ENCODE measurements at regions not wholly inside any gene's neighbourhood (a gene's known extent, or its start where the extent isn't known, plus 50 kb on each side); places are given as distances from the start of the nearest gene placed in this dataset.

- no peaks in the 10 kb centered on the region for H3K27me3 ChIP-seq (ENCODE audit: control insufficient read depth, insufficient read depth, low read length, poor library complexity, severe bottlenecking)
- WGBS, 2 experiments (ENCODE audit: insufficient coverage in 1 of 2, insufficient read length in 1 of 2) = 90% methylated on average over 2 to 4 of the region's 4 CpGs
- TF ChIP-seq CTCF (conservative IDR thresholded peaks at IDR 0.05) = no peak
- no peaks in the 10 kb centered on the region for H3K4me1 ChIP-seq (ENCODE audit: control insufficient read depth, insufficient read depth, low read length)
- no peaks in the 10 kb centered on the region for H3K9me3 ChIP-seq (ENCODE audit: control insufficient read depth, low read length)
- H3K9me3 Mint-ChIP-seq = peaks cover 28% of the 10 kb centered on the region
- no peaks in the 10 kb centered on the region for H3K4me1 Mint-ChIP-seq
- H3K9ac ChIP-seq (ENCODE audit: extremely low read depth, low read length, poor library complexity, severe bottlenecking) = no peak overlapping the region
- no peaks in the 10 kb centered on the region for H3K36me3 Mint-ChIP-seq (ENCODE audit: low read depth)
- H3K4me3 Mint-ChIP-seq = no peak overlapping the region
- no peak for DNase-seq
- H3K4me3 ChIP-seq (ENCODE audit: low read length) = no peak overlapping the region
- H3K27ac Mint-ChIP-seq = no peak overlapping the region
- no peaks in the 10 kb centered on the region for H3K27me3 Mint-ChIP-seq (ENCODE audit: insufficient read depth)
- H3K27ac ChIP-seq (ENCODE audit: low read depth, low read length) = no peak overlapping the region
- no peaks in the 10 kb centered on the region for H3K36me3 ChIP-seq (ENCODE audit: control insufficient read depth, insufficient read depth, low read length)
Measured at GRCh38 chr1:219071209-219071608, 102.5 kb upstream of the LYPLAL1 start.

- no peaks in the 10 kb centered on the region for H3K27me3 Mint-ChIP-seq (ENCODE audit: insufficient read depth)
- H3K27ac Mint-ChIP-seq = no peak overlapping the region
- DNase-seq = no peak
- no peaks in the 10 kb centered on the region for H3K4me1 Mint-ChIP-seq
- Histone ChIP-seq H3K9ac (ENCODE audit: extremely low read depth, low read length, poor library complexity, severe bottlenecking) (no peak overlapping the region), H3K36me3 (ENCODE audit: control insufficient read depth, insufficient read depth, low read length) (no peaks in the 10 kb centered on the region), H3K4me3 (ENCODE audit: low read length) (no peak overlapping the region), H3K27me3 (ENCODE audit: control insufficient read depth, insufficient read depth, low read length, poor library complexity, severe bottlenecking) (no peaks in the 10 kb centered on the region), H3K27ac (ENCODE audit: low read depth, low read length) (no peak overlapping the region), H3K4me1 (ENCODE audit: control insufficient read depth, insufficient read depth, low read length) (no peaks in the 10 kb centered on the region), H3K9me3 (ENCODE audit: control insufficient read depth, low read length) (no peaks in the 10 kb centered on the region)
- H3K9me3 Mint-ChIP-seq = peaks cover 28% of the 10 kb centered on the region
- TF ChIP-seq CTCF (conservative IDR thresholded peaks at IDR 0.05) = no peak
- H3K4me3 Mint-ChIP-seq = no peak overlapping the region
- no peaks in the 10 kb centered on the region for H3K36me3 Mint-ChIP-seq (ENCODE audit: low read depth)
- 96 to 100% methylated on average over 2 to 5 of the region's 5 CpGs for WGBS, 2 experiments (ENCODE audit: insufficient coverage in 1 of 2, insufficient read length in 1 of 2)
Measured at GRCh38 chr1:219072329-219072728, 101.3 kb upstream of the LYPLAL1 start.

- 91 to 100% methylated on average over 1 to 4 of the region's 5 CpGs for WGBS, 2 experiments (ENCODE audit: insufficient coverage in 1 of 2, insufficient read length in 1 of 2)
Measured at GRCh38 chr1:219074084-219074728, 99.5 kb upstream of the LYPLAL1 start.

More at GRCh38 chr1:219074084-219074728, 99.5 kb upstream of the LYPLAL1 start:
- no peaks in the 10 kb centered on the region for H3K4me1 ChIP-seq (ENCODE audit: control insufficient read depth, insufficient read depth, low read length)
- DNase-seq = no peak
- no peaks in the 10 kb centered on the region for H3K4me1 Mint-ChIP-seq
- no peaks in the 10 kb centered on the region for H3K27me3 ChIP-seq (ENCODE audit: control insufficient read depth, insufficient read depth, low read length, poor library complexity, severe bottlenecking)
- H3K27ac Mint-ChIP-seq = no peak overlapping the region
- TF ChIP-seq CTCF (conservative IDR thresholded peaks at IDR 0.05) = no peak
- no peak overlapping the region for H3K27ac ChIP-seq (ENCODE audit: low read depth, low read length)
- no peaks in the 10 kb centered on the region for H3K36me3 ChIP-seq (ENCODE audit: control insufficient read depth, insufficient read depth, low read length)
- H3K4me3 ChIP-seq (ENCODE audit: low read length) = no peak overlapping the region
- no peaks in the 10 kb centered on the region for H3K27me3 Mint-ChIP-seq (ENCODE audit: insufficient read depth)
- peaks cover 28% of the 10 kb centered on the region for H3K9me3 Mint-ChIP-seq
- H3K9ac ChIP-seq (ENCODE audit: extremely low read depth, low read length, poor library complexity, severe bottlenecking) = no peak overlapping the region
- H3K36me3 Mint-ChIP-seq (ENCODE audit: low read depth) = no peaks in the 10 kb centered on the region
- no peak overlapping the region for H3K4me3 Mint-ChIP-seq
- H3K9me3 ChIP-seq (ENCODE audit: control insufficient read depth, low read length) = no peaks in the 10 kb centered on the region

Data from endodermal cell (in vitro differentiated cells).